AG04449 (cell line): ENCODE measurements at regions not wholly inside any gene's neighbourhood (a gene's known extent, or its start where the extent isn't known, plus 50 kb on each side); places are given as distances from the start of the nearest gene placed in this dataset.

Experiments
- CTCF ChIA-PET: fragments of 350-600 bp; formaldehyde crosslinking; extraction: SDS; loops from one replicate; lab custom pipeline; 2021; ENCODE audit warnings: antibody characterized with exemption; lab: Yijun Ruan, JAX
- POLR2A ChIA-PET: fragments of 400-600, 350-600 bp; formaldehyde crosslinking; extraction: SDS; loops from one replicate; lab custom pipeline; 2020; ENCODE audit warnings: antibody characterized with exemption, inconsistent platforms; lab: Yijun Ruan, JAX
- DNase-seq: peaks from one replicate; pipeline ENCODE4 v3.0.0-alpha.2; 2010; ENCODE audit warnings: low read depth, low spot score
- H3K4me3 ChIP-seq: 2 replicates; pipeline ENCODE4 v1.5.1; 2011; ENCODE audit warnings: low read depth, mild to moderate bottlenecking, control low read depth, low read length
- TF ChIP-seq, protein P1 (sequence below): IDR thresholded peaks from one replicate; pipeline ENCODE4 v1.5.1; 2011; ENCODE audit warnings: mild to moderate bottlenecking, moderate library complexity, low read length, control low read depth, inconsistent platforms; ENCODE audit not compliant: insufficient read depth; ENCODE audit errors: missing control alignments

DNA sequence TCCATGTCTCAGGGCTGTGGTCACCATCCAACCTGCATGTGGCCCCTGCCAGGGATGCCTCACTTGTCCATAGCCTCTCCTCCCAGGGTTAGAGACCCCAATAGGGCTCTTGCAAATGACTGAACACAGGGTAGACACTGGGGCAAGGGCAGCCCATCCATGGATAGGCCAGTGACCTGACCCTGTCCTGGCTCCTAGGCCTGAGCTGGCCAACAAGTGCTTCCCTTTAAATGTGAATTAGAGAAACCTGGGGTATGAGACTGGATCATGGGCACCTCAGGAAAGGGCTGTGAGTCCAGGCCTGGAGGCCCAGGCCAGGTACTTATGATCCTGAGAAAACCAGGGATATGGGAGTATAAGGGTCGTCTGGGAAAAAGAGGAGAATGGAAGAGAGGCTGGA, 64.5 kb downstream of the COPS8 start:
- ChIA-PET POLR2A (no interaction called here), CTCF (interaction anchor here (2.3 to 4.2 kb wide), 2 partner anchors 15 to 422 kb away, joined by 11 to 23 read pairs; no protein-coding TSS in a partner anchor)
- TF ChIP-seq, protein P1, sequence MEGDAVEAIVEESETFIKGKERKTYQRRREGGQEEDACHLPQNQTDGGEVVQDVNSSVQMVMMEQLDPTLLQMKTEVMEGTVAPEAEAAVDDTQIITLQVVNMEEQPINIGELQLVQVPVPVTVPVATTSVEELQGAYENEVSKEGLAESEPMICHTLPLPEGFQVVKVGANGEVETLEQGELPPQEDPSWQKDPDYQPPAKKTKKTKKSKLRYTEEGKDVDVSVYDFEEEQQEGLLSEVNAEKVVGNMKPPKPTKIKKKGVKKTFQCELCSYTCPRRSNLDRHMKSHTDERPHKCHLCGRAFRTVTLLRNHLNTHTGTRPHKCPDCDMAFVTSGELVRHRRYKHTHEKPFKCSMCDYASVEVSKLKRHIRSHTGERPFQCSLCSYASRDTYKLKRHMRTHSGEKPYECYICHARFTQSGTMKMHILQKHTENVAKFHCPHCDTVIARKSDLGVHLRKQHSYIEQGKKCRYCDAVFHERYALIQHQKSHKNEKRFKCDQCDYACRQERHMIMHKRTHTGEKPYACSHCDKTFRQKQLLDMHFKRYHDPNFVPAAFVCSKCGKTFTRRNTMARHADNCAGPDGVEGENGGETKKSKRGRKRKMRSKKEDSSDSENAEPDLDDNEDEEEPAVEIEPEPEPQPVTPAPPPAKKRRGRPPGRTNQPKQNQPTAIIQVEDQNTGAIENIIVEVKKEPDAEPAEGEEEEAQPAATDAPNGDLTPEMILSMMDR, result no peak

GRCh38 chr2:237150831-237151375, 65.2 kb downstream of the COPS8 start:
- CTCF ChIA-PET, result interaction anchor here (0.9 to 4.2 kb wide), 5 partner anchors 8 to 421 kb away, joined by 3 to 23 read pairs (median 5); no protein-coding TSS in a partner anchor
- TF ChIP-seq, protein P1, result no peak
- DNase-seq, result no peak
- POLR2A ChIA-PET, result no interaction called here
- no peak overlapping the region for H3K4me3 ChIP-seq

More for the DNA sequence above, 64.5 kb downstream of the COPS8 start:
- no peak for DNase-seq
- H3K4me3 ChIP-seq, result no peak overlapping the region

GRCh38 chr2:237152361-237152760, 66.7 kb downstream of the COPS8 start:
- ChIA-PET POLR2A (no interaction called here), CTCF (interaction anchor here (0.9 to 6.7 kb wide), 5 partner anchors 9 to 428 kb away, joined by 3 to 43 read pairs (median 20); no protein-coding TSS in a partner anchor)
- H3K4me3 ChIP-seq, result no peak overlapping the region
- TF ChIP-seq, protein P1, result no peak
- DNase-seq, result no peak

GRCh38 chr2:237153181-237153580, 67.5 kb downstream of the COPS8 start:
- TF ChIP-seq, protein P1, result no peak
- POLR2A ChIA-PET, result no interaction called here
- DNase-seq, result no peak
- no peak overlapping the region for H3K4me3 ChIP-seq
- CTCF ChIA-PET, result interaction anchor here (0.8 to 6.7 kb wide), 18 partner anchors 10 to 427 kb away, joined by 3 to 43 read pairs (median 6); no protein-coding TSS in a partner anchor

DNA sequence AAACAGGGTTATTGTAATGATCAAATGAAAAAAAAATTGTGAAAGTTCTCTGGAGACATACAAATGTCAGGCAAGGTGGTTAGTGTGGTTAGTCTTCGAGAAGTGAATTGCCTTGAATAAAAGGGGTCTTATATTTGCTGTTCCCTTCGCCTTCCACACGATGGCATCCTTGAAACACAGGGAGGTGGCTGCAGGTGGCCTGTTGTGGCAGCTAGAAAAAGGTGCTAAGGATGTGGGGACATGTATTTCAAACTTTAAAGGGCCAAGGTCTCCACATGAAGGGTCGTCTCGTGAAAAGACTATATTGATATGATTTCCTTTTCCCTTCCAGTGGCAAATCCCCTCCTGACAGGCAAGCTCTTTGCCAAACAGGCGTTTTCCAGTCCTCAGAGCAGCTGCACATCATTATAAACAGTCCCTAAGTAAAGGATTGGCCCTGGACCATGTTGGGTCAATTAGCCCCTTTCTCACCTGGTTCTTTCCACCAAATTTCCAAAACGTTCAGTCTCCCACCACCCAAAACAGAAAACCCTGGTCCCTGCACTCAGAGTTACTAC, 68.5 kb downstream of the COPS8 start:
- DNase-seq, result no peak
- TF ChIP-seq, protein P1, result peak; percentile 71
- POLR2A ChIA-PET, result interaction anchor here (0.7 kb wide), 1 partner anchor 135 kb away, joined by 3 read pairs; no protein-coding TSS in a partner anchor
- CTCF ChIA-PET, result interaction anchor here (0.6 to 6.7 kb wide), 35 partner anchors 11 to 591 kb away, joined by 3 to 43 read pairs (median 5); partner anchors contain the start of gene COL6A3
- H3K4me3 ChIP-seq, result no peak overlapping the region
